ENCODE measurements at regions not wholly inside any gene's neighbourhood (a gene's known extent, or its start where the extent isn't known, plus 50 kb on each side); places are given as distances from the start of the nearest gene placed in this dataset.
"Not testable (repeated sequence)": the region's sequence is repeated elsewhere in the genome, so short reads cannot be mapped to it uniquely, and the experiment has no call there.

GRCh38 chr1:199489594-199489993, 537.9 kb upstream of the NR5A2 start:
- no peak for DNase-seq (ENCODE audit: low read depth in 2 of 3, low spot score in 2 of 3)

GRCh38 chr1:199490769-199491527, 536.6 kb upstream of the NR5A2 start:
- DNase-seq (ENCODE audit: low read depth in 2 of 3, low spot score in 2 of 3): no peak

DNA sequence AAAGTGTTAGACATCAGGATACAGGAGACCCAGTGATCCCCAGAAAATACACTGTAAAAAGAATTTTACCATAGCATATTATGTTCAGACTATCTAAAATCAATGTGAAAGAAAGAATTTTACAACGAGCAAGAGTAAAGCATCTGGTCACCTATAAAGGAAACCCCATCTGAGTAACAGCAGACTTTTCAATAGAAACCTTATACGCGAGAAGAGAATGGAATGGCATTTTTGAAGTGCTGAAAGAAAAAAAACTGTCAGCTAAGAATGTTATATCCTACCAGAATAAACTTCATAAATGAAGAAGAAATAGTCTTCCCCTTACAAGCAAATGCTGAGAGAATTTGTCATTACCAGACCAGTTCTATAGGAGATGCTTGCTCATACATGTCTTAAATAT, 532.1 kb upstream of the NR5A2 start:
- DNase-seq (ENCODE audit: low read depth in 2 of 3, low spot score in 2 of 3): no peak

- DNase-seq (ENCODE audit: low read depth in 2 of 3, low spot score in 2 of 3): not testable (repeated sequence)
Measured at GRCh38 chr1:199498802-199499201, 528.7 kb upstream of the NR5A2 start.

DNA sequence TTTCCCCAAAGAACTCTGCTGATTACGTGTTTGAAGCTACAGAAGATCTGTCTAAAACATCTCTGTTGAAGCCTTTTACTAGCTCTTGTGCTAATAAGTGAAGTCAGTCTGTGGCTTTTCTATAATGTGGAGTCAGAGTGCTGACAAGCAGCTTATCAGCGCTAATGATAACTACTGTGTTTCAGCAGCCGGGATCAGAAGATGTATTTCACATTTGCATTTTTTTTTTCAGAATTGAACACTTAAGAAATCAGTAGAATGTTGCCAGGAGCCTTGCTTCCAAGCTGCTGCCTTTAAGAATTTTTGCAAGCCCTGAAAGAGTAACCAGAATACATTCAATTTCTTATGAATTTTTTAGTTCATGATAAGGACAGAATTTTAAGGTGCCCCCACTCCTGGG, 519.4 kb upstream of the NR5A2 start:
- no peak for DNase-seq (ENCODE audit: low read depth in 2 of 3, low spot score in 2 of 3)

DNA sequence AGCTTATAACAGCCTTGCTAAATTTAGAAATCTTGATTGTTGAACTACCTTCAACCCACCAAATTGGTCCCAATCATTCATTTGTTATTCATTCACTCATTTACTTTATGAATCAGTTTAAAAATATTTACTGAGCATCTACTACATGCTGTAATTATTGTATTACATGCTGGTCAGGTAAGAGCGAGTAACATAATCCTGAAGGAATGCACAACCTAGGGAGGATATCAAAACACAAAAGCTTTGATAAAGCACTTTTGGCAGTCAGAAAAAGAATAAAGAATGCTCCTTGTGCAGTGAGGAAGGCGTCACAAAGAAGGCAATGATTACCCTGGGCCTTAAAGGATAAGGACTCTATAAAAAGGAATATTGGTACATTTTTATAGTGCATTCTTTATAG, 518.9 kb upstream of the NR5A2 start:
- DNase-seq (ENCODE audit: low read depth in 2 of 3, low spot score in 2 of 3): no peak

GRCh38 chr1:199509456-199509855, 518.1 kb upstream of the NR5A2 start:
- DNase-seq (ENCODE audit: low read depth in 2 of 3, low spot score in 2 of 3): no peak

- no peak for DNase-seq (ENCODE audit: low read depth in 2 of 3, low spot score in 2 of 3)
Measured at GRCh38 chr1:199510314-199510713, 517.2 kb upstream of the NR5A2 start.

DNA sequence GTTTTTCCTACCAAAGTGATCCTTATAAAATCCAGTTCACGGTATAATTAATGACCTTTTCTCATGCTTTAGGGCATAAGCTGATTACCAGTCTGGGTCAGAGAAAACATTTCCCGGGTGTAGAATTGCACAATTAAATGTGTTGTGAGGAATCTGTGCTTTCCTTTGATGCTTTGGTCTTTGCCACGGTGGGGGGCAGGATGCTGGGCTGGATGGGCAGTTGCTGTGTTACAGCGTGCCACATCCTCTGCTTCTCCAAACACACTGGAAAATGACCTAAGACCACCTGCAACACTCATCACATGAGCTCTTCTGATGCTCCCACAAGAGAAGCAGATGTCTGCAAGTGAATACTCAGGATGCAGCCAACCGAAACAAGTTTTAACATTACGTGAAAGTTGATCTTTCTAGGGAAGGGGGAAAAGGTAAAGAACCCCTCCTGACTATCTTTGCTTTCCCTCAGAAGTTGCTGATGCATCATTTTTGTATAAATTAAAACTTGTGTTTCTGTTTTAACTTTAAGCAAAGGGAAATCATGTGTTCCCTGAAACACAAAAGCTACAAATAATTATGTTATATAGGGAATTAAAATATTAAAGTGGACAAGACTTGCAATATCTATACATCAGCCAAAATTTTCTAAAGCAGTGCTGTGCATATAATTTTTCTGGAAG, 515.3 kb upstream of the NR5A2 start:
- no peak for DNase-seq (ENCODE audit: low read depth in 2 of 3, low spot score in 2 of 3)

DNA sequence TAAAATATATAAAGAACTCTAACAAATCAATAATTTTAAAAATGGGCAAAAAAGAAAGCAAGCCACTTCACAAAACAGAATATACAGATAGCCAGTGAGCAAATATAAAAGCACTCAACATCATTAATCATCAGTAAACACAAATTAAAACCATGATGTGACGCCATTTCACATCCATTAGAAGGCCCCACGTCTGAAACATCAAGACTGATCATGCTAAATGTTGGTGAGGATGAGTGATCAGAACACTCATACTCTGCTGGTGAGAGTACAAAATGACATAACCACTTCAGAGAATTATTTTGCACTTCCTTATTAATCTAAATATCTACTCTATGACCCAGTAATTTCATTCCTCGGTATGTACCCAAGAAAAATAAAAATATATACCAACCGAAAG, 512.2 kb upstream of the NR5A2 start:
- DNase-seq (ENCODE audit: low read depth in 2 of 3, low spot score in 2 of 3): no peak

DNA sequence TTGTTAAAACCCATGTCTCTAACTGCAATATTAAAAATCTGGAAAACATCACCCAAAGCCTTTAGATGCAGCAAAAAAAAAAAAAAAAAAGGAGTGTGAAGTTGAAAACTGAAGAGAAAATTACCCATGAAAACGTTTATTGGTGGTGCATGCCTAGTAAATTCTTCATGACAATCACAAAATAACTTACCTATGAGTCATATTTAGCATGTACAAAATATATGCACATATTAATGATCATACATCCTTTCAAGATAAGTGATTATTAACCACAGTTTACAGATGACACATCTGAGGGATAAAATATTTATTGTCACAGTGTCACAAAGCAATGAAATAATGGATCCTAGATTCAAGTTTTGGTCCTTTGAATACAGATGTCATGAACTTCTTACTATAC, 505.2 kb upstream of the NR5A2 start:
- no peak for DNase-seq (ENCODE audit: low read depth in 2 of 3, low spot score in 2 of 3)

- no peak for DNase-seq (ENCODE audit: low read depth in 2 of 3, low spot score in 2 of 3)
Measured at GRCh38 chr1:199522936-199523335, 504.6 kb upstream of the NR5A2 start.

- DNase-seq (ENCODE audit: low read depth in 2 of 3, low spot score in 2 of 3): no peak
Measured at GRCh38 chr1:199529324-199529723, 498.2 kb upstream of the NR5A2 start.

DNA sequence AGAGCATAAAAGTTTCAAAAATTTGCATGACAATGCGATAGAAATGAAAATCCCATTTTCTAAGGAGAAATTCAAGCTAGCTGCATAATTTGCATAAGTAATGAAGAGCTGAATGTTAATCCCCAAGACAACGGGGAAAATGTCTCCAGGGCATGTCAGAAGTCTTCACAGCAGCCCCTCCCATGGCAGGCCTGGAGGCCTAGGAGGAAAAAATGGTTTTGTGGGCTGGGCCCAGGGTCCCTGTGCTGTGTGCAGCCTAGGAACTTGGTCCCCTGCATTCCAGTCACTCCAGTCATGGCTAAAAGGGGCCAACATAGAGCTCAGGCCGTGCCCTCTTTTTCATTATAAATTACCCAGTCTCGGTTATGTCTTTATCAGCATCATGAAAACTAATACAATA, 494.1 kb upstream of the NR5A2 start:
- not testable (repeated sequence) for DNase-seq (ENCODE audit: low read depth in 2 of 3, low spot score in 2 of 3)

GRCh38 chr1:199545780-199546179, 481.7 kb upstream of the NR5A2 start:
- DNase-seq (ENCODE audit: low read depth in 2 of 3, low spot score in 2 of 3): no peak

GRCh38 chr1:199546323-199546722, 481.2 kb upstream of the NR5A2 start:
- no peak for DNase-seq (ENCODE audit: low read depth in 2 of 3, low spot score in 2 of 3)

- no peak for DNase-seq (ENCODE audit: low read depth in 2 of 3, low spot score in 2 of 3)
Measured at GRCh38 chr1:199549421-199549820, 478.1 kb upstream of the NR5A2 start.

DNA sequence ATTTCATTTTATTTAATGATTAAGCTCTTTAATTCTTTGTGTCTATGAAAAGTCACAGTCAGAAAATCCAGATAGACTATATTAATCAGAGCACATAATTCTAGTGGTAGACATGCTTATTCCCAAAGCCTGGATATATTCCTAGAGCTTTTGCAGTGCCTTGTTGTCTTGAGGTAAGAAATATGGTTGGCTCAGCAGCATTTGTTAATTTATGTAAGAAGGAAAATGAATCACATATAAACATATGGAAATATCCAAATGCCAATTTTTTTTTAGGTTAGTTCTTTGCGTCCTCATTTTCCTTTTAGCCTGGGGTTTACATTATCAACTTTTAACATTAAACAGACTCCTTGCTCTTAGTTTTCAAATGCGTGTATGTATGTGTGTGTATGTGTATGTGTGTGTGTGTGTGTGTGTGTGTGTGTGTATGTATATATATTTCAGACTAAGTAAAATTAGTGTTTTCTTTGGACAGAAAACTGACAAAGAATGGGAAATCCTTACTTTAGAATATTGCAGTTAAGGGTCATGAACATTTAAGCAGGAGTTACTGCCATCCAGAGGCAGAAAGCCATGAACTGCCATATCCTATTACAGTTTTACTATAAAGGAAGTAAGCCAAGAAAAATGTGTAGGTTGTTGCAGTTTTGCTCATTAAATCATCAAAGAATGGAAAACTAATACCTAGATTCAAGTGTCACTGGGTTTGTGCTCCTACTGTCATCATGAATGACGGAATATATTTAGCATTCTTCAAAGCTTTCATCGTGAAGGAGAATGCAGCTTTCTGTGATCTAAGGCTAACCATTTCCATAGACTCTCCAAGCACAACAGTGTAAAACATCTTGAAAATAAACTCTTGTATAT, 477.1 kb upstream of the NR5A2 start:
- DNase-seq (ENCODE audit: low read depth in 2 of 3, low spot score in 2 of 3): no peak

DNA sequence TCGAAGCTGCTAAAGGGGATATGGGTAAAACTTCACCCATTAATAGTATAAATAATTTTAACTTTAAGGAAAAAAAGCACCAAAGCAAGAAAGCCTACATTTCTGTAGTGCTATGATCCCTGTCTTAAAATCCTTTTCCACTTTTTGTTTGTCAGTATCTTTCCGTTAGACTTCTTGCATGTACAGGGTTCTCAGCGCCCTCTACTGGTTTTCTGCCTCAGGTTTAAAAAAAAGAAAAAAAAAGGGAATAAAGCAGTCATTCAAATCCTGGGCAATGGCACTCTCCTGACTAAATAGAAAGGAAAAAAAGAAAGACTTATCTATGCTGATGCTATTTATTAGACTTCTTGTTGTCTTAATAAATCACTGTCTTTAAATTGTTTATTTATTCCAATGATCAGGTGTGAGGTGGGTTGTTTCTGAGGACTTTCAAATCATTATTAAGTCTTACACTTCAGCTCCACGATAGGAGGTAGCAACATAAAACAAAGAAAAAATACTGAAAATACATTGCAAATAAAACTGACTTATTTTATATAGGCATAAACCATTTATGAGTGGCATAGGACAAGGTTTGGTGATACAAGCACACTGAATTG, 475.4 kb upstream of the NR5A2 start:
- DNase-seq (ENCODE audit: low read depth in 2 of 3, low spot score in 2 of 3): no peak

GRCh38 chr1:199553104-199553503, 474.4 kb upstream of the NR5A2 start:
- DNase-seq (ENCODE audit: low read depth in 2 of 3, low spot score in 2 of 3): no peak

DNA sequence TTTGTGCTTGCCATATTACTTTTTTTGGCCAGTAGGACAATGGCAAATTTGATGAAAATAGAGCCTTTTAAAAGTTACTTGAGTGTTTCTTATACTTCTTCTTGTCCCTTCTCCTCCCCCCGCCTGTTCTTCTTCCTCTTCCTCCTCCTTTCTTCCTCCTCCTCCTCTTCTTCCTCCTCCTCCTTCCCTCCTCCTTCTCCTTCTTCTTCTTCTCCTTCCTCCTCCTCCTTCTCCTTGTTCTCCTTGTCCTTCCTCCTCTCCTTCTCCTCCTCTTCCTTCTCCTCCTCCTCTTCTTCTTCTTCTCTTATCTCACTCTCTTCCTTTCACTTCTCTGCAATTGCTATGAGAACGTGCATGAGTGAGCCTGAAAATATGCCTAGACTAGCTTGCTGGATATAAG, 466.2 kb upstream of the NR5A2 start:
- DNase-seq (ENCODE audit: low read depth in 2 of 3, low spot score in 2 of 3): no peak

DNA sequence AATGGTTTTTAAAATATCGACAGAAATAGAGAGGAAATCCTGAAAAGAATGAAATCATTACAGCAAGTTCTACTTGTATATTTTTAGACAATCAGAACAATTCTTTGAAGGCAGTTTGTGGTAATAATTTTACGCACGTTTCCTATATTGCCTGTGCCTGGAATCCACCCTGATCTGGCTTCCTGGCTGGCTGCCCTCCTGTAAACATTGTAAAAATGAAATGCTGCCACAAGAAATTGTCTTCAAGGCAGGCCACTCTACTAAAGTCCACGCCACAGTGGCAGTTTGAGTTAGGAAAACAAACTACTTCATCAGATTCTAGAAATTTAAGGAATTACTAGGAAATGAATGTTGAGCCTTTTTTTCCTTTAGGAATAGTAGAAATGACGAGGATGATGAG, 454.5 kb upstream of the NR5A2 start:
- DNase-seq (ENCODE audit: low read depth in 2 of 3, low spot score in 2 of 3): no peak

Measured in activated CD8-positive, alpha-beta memory T cell treated with anti-CD3 and anti-CD28 coated beads for 48 hours (primary cell).